SH-SY5Y (cell line): ENCODE measurements at regions not wholly inside any gene's neighbourhood (a gene's known extent, or its start where the extent isn't known, plus 50 kb on each side); places are given as distances from the start of the nearest gene placed in this dataset.

Source experiments
- GATA2 ChIP-seq: IDR thresholded peaks from 2 replicates; pipeline ENCODE4 v1.6.1; 2011; ENCODE audit warnings: mild to moderate bottlenecking, low read depth, low read length
- GATA3 ChIP-seq: IDR thresholded peaks from 2 replicates; pipeline ENCODE4 v1.6.1; 2011; ENCODE audit warnings: low read depth, mild to moderate bottlenecking, low read length, moderate library complexity

DNA sequence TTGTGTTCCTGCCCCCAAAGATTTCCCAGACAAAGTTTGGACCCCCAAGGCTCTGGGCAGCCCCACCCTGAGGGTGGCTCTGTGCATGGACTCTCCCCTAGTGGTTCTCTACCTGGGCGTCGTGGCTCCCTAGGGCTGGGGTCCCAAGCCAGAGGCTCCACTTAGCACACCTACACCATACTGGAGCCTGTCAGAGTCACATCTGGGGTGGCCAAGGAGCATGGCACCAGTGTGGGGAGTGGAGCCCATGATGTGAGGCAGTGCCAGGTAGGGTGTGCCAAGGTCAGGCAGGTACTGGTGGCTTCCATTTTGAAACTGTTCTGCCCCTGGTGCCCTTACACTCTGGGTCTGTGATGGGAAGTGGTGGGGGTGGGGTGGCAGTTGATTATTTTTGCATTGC, 109.9 kb upstream of the GNAO1 start:
- no peak for TF ChIP-seq GATA2
- TF ChIP-seq GATA3, result no peak
